Peyer's patch (tissue), 4 donors: ENCODE measurements at regions not wholly inside any gene's neighbourhood (a gene's known extent, or its start where the extent isn't known, plus 50 kb on each side); places are given as distances from the start of the nearest gene placed in this dataset.

Experiments
- DNase-seq, 3 donors: peaks; one replicate each; pipeline ENCODE4 v3.0.0-alpha.2; 2017 to 2019
- H3K27ac ChIP-seq, 4 donors: fragments of 200-600 bp; sonication (generic); one replicate each; pipeline ENCODE4 v1.5.1; 2016 to 2019
- H3K27me3 ChIP-seq, 2 donors: fragments of 200-600 bp; sonication (generic); one replicate each; pipeline ENCODE4 v1.5.1; 2019
- H3K36me3 ChIP-seq, 3 donors: fragments of 200-600 bp; sonication (generic); one replicate each; pipeline ENCODE4 v1.5.1; 2016 to 2019
- H3K4me1 ChIP-seq, 4 donors: fragments of 200-600 bp; sonication (generic); one replicate each; pipeline ENCODE4 v1.5.1; 2016 to 2019
- H3K4me3 ChIP-seq, 4 donors: fragments of 200-600 bp; sonication (generic); 1 replicate in 3 of 4; 2 replicates in 1 of 4; pipeline ENCODE4 v1.5.1; 2016 to 2019; ENCODE audit warnings: mild to moderate bottlenecking in 1 of 4
- H3K9me3 ChIP-seq, 4 donors: fragments of 200-600 bp; sonication (generic); one replicate each; pipeline ENCODE4 v1.5.1; 2016 to 2019; ENCODE audit warnings: mild to moderate bottlenecking in 1 of 4
- CTCF ChIP-seq, 6 experiments: fragments of 450-650 bp in 4 of 6; fragments of 200-600 bp in 2 of 6; sonication (generic) in 1 of 6; IDR thresholded peaks; one replicate each; pipeline ENCODE4 v1.5.1; 2017 to 2019; ENCODE audit warnings: antibody characterized with exemption in 6 of 6, mild to moderate bottlenecking in 3 of 6, moderate library complexity in 1 of 6
- POLR2A ChIP-seq, 2 donors: fragments of 450-650 bp; IDR thresholded peaks; one replicate each; pipeline ENCODE4 v1.5.1; 2017; ENCODE audit warnings: antibody characterized with exemption in 2 of 2, mild to moderate bottlenecking in 2 of 2, moderate library complexity in 2 of 2

- H3K9me3 ChIP-seq, result no peaks in the 10 kb centered on the region
- TF ChIP-seq CTCF (IDR thresholded peaks at IDR 0.05) (no peak), POLR2A (IDR thresholded peaks at IDR 0.05) (no peak)
- H3K4me3 ChIP-seq, result no peak overlapping the region
- no peaks in the 10 kb centered on the region for H3K36me3 ChIP-seq
- no peaks in the 10 kb centered on the region for H3K27me3 ChIP-seq
- no peak for DNase-seq
- H3K27ac ChIP-seq, result no peak overlapping the region
- H3K4me1 ChIP-seq, result no peaks in the 10 kb centered on the region
Observed at GRCh38 chr4:31334086-31334910, 614.1 kb downstream of the PCDH7 start.

DNA sequence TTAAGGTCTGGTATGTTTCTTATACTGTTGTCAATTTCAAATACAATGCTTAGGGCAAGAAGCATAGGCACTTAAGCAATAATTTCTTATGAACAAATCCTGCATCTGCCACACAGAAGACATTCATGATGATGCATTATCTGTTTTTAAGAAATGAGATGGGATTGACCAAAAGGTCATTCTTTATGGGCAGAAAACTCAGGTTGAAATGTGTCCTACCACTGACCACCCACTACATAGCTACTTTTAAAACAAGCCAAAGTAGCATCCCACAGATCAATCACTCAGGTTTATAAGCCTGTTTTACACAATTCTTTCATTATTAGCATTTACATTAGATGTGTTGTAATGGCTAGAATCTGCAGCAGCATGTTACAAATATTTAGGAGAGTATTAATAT, 617.8 kb downstream of the PCDH7 start:
- no peak for DNase-seq
- Histone ChIP-seq H3K27ac (no peak overlapping the region), H3K9me3 (no peaks in the 10 kb centered on the region), H3K4me1 (no peaks in the 10 kb centered on the region), H3K27me3 (no peaks in the 10 kb centered on the region), H3K36me3 (no peaks in the 10 kb centered on the region), H3K4me3 (no peak overlapping the region)
- TF ChIP-seq CTCF (IDR thresholded peaks at IDR 0.05) (no peak), POLR2A (IDR thresholded peaks at IDR 0.05) (no peak)

- Histone ChIP-seq H3K36me3 (no peaks in the 10 kb centered on the region), H3K4me3 (no peak overlapping the region), H3K27me3 (no peaks in the 10 kb centered on the region), H3K4me1 (no peaks in the 10 kb centered on the region), H3K9me3 (no peaks in the 10 kb centered on the region), H3K27ac (no peak overlapping the region)
- no peak for TF ChIP-seq POLR2A (IDR thresholded peaks at IDR 0.05)
- no peak for TF ChIP-seq CTCF (IDR thresholded peaks at IDR 0.05)
- DNase-seq, result no peak
Observed at GRCh38 chr4:31341601-31342359, 621.6 kb downstream of the PCDH7 start.

- TF ChIP-seq CTCF (IDR thresholded peaks at IDR 0.05) (no peak), POLR2A (IDR thresholded peaks at IDR 0.05) (no peak)
- Histone ChIP-seq H3K27ac (no peak overlapping the region), H3K36me3 (no peaks in the 10 kb centered on the region), H3K9me3 (no peaks in the 10 kb centered on the region), H3K4me1 (no peaks in the 10 kb centered on the region), H3K27me3 (no peaks in the 10 kb centered on the region), H3K4me3 (no peak overlapping the region)
- no peak for DNase-seq
Observed at GRCh38 chr4:31343061-31343460, 622.9 kb downstream of the PCDH7 start.

DNA sequence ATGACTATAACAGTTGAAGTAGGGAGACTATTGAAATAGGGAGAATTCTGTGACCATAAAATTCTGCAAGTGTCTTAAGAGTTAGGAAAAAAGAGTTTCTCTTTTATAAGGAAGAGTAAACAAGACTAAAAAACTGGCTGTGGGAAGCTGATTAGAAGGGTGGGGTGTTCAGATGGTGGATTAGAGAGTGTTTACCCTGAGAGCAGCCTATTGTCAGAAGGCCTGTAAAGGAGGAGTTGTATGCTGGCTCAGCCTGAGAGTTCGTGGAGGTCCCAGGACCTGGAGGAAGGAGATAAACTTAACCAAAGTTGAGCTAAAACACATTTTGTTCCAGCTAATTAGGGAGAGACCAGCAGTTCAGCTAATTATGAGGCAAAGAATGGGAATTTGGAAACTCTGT, 629.7 kb downstream of the PCDH7 start:
- H3K27ac ChIP-seq, result no peak overlapping the region
- DNase-seq, result no peak
- no peaks in the 10 kb centered on the region for H3K9me3 ChIP-seq
- no peak overlapping the region for H3K4me3 ChIP-seq
- TF ChIP-seq CTCF (IDR thresholded peaks at IDR 0.05) (no peak), POLR2A (IDR thresholded peaks at IDR 0.05) (no peak)
- no peaks in the 10 kb centered on the region for H3K27me3 ChIP-seq
- no peaks in the 10 kb centered on the region for H3K36me3 ChIP-seq
- no peaks in the 10 kb centered on the region for H3K4me1 ChIP-seq
